AG08395 (cell line): ENCODE measurements at regions not wholly inside any gene's neighbourhood (a gene's known extent, or its start where the extent isn't known, plus 50 kb on each side); places are given as distances from the start of the nearest gene placed in this dataset.
"Not testable (repeated sequence)": the region's sequence is repeated elsewhere in the genome, so short reads cannot be mapped to it uniquely, and the experiment has no call there.

Source experiments
- DNase-seq: peaks from one replicate; pipeline ENCODE4 v3.0.0; 2012; ENCODE audit warnings: mixed read lengths, low spot score

GRCh38 chr5:17690473-17690872 lies 56.2 kb downstream of the TAF11L14 start:
- no peak for DNase-seq

DNA sequence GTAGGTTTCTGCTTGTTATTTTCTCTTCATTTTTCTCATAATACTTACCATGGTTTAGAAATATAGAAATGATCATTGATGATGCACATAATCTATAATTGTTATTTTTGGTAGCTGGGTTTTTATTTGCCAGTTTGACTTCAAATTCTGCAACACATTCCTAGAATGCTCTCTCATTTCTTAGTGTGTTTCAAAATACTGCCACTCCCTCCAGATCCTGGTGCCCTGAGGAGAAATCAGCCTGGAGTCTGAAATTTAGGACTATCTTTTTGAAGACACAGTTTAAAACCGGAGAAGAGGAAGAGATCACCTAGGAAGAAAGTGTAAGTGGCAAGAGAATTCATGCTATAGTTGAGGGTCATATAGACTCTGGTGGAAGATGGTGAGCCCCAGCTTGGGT lies 57.5 kb downstream of the TAF11L14 start:
- no peak for DNase-seq

DNA sequence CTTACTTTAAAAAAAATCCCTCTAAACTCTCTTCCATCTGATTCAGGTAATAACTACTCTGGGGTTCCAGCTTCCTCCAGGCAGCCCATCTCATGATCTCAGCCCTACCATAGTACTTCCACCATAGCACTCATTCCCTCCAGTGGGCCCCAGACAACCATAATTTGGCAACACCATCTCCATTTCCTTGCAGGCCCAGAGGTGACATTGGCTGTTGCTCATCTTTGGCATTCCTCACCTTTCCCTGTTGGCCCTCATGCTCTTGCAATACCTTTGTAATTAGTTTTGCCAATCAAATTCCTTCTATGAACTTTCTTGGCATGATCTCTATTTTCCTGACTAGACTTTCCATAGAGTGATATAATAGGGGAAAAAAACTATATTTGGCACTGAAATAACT lies 60.1 kb downstream of the TAF11L14 start:
- no peak for DNase-seq

DNA sequence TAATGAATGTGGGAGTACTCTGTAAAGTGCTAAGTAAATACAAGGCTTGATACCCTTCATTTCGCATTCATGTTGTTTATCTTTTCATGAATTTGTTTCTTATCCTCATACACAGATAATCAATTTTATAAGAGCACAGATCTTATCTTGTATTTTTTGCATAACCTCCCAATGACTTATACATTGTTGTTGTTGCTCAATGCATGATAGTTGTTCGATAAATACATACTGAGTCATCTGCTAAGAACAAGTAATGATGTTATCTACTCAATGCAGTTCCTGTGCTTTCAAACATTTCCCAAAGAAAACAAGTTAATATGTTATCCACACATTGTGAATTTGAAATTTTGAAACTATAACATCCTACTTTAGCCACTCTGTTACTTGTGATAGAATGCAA lies 60.7 kb downstream of the TAF11L14 start:
- DNase-seq, result no peak

DNA sequence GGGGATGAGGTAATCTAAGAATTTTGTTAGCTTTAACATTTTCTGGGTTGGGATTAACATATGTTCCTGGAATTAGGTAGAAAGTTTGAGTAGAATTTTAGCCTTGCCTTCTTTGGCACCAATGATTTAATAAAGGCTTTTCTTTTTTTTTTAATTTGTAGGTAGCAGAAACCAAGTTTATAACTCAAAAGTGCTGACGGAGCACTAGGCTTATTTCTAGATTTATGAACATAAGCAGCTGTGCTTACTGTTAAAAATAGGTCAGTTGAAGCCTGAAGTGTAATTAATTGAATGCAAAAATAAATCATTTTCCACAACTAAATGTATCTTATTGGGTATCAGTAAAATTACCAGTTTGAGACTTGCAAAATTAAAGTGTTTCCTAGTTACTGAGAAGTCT lies 62.4 kb downstream of the TAF11L14 start:
- no peak for DNase-seq

DNA sequence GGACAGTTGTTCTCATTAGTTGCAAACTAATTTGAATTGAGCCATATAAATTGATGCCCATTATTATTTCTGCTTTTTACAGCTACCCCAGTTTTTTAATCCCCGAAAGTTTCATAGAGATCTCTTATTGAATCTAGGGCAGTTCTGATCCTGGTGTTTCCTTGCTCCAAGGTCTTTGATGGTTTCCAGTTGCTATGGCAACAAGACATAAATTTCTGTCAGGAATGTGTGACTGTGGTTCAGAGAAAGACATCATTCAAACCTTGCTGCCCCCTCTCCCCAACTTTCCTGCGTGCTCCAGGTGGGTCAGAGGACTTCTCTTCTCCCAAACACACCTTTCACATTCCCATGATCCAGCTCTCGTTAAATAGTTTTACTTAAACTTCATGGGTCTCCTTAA lies 63.4 kb downstream of the TAF11L14 start:
- DNase-seq, result no peak

GRCh38 chr5:17709011-17709710 lies 74.9 kb downstream of the TAF11L14 start:
- no peak for DNase-seq

GRCh38 chr5:17713301-17713700 lies 79.0 kb downstream of the TAF11L14 start:
- DNase-seq, result no peak

- no peak for DNase-seq
Measured at GRCh38 chr5:17714186-17714585, 79.9 kb downstream of the TAF11L14 start.

DNA sequence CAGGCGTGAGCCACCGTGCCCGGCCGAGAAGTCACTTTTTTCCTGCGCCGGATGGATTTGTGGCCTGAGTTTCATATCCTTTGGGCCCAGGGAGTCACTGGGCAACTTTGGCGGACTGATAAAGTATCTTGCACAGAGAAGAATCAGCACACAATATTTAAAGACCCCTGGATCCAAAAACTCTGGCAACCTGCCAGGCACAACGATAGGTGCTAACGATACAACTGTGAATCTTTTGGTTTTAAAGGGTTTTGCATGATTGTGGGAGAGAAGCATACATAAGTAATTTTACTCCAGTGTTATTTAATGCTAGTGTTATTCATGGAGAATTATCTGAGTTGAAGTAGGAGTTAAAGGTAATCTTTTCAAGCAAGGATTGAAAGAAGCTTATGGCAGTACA lies 85.3 kb downstream of the TAF11L14 start:
- DNase-seq, result no peak

DNA sequence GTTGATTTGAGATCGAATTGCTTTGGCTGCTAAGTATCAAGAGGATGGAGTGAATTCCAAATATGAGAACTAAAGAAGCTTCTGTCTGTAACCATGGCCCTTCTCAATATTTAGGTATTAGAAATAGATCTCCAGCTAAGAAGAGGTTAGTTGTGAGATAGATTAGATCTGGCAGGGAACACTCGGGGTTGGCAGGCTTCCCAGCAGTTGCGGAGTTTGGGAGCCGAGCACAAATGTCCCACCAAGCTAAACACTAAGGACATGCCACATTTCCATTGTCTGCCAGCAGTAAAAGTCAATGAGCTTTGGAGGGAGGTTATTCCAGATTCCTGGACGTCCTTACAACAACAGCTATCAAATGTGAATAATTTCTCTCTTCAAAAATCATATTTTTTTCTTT lies 85.8 kb downstream of the TAF11L14 start:
- DNase-seq, result no peak

DNA sequence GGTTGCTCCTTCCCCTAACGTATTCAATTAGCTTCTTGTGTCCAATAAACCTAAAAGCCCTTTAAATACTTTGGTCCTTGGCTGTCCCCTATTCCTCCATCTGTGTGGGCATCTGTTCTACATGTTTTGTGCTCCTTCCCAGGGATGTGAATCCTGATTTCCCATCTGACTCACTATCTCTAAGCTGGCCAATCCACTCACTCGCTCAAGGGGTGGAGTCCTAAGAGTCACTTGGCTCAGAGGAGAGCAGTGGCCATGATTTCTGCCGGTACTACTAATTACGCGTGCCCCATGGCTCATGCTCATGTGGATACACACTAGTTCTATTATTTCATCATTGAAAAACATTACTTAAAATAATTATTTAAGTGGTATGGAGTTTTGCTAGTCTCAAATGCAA lies 89.6 kb downstream of the TAF11L14 start:
- no peak for DNase-seq

GRCh38 chr5:17727098-17727497 lies 92.8 kb downstream of the TAF11L14 start:
- no peak for DNase-seq

DNA sequence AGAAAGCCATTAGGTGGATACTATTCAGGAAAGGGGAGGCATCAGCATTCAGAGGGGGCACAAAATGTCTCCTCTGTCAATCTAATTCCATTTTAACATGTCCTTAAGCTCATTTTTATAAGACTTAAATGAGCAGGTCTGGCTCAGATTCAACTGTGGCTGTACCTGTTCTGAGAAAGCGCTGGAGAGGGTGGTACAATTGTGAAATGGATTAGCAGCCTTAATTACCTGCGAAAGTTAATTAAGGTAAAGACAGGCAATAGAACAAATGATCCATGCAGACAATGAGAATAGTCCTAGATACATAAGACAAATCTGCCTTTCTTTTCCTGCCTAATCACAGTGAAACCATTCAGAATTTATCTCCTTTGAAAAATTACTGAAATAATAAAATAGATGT lies 96.2 kb downstream of the TAF11L14 start:
- no peak for DNase-seq

DNA sequence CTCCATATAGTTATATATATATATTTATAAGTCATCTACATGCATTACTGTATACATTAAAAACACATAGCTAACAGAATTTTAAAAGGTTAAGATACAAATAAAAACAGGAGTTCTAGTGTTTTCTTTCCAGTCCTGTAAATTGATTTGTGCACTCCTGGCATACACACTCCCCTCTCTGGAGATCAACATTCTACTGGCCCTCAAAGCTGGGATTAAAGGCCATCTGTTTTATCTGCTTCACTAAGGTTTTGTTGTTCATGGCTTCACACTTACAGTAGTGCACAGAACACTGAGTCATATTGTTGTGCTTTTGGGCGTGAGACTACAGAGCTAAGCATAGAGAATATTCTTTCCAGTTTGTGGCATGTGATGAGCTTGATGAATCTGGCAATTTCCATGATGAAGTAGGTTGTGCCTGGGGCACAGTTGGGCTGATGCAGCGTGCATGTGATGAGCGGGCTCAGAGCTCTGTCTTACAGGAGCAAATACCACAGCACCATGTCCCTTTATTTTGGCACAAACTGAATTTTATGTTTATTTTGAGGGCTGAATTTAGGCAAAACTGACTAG lies 98.2 kb downstream of the TAF11L14 start:
- DNase-seq, result no peak

DNA sequence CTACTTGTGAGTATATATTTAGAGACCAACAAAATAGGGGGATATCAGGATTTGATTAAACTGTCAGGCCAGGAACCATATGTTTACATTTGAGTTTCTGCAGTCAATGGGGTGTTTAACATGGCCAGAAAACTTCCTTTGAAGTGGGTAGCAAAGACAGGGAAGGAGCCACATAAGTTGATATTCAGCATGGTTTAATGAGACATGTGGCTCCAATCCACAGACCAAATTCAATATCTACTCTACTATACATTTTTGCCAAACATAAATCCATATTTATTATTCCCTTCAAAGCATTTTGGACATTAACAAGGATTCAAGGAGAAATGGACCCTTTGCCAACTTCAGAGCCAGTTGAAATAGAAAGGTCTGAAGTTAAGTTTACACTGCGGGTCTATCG lies 99.8 kb downstream of the TAF11L14 start:
- DNase-seq, result no peak

- DNase-seq, result no peak
Measured at GRCh38 chr5:17735761-17736160, 101.5 kb downstream of the TAF11L14 start.

GRCh38 chr5:17737092-17737491 lies 102.8 kb downstream of the TAF11L14 start:
- DNase-seq, result no peak

- no peak for DNase-seq
Measured at GRCh38 chr5:17738446-17738845, 104.2 kb downstream of the TAF11L14 start.

GRCh38 chr5:17743580-17744435 lies 109.5 kb downstream of the TAF11L14 start:
- no peak for DNase-seq

GRCh38 chr5:17748201-17748600 lies 113.9 kb downstream of the TAF11L14 start:
- no peak for DNase-seq

DNA sequence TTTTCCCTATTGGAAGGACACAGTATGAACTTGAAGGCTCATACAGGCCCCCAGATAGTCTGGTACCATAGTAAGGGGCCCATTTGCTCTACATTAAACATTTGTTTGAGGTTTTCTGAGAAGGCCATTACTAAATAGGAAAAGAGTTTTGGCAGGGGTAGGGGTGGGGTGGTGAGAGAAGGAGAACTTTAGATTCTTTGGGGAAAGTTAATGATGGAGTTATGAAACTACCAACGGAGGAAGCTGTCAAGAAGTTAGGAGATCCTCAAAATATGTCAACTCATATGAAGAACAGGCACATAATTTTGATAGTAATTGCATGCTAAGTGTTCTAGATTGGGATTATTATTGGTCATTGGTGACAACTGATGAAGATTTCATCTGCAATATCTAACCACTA lies 114.7 kb downstream of the TAF11L14 start:
- DNase-seq, result no peak

- DNase-seq, result not testable (repeated sequence)
Measured at GRCh38 chr5:17755406-17755805, 121.1 kb downstream of the TAF11L14 start.
